ENCODE measurements at regions not wholly inside any gene's neighbourhood (a gene's known extent, or its start where the extent isn't known, plus 50 kb on each side); places are given as distances from the start of the nearest gene placed in this dataset.
A peak's percentile ranks its signal among the peaks of the same experiment; 100 is the strongest.

- no peak overlapping the region for H3K4me3 ChIP-seq
- H4K20me1 ChIP-seq = no peaks in the 10 kb centered on the region
- no peak overlapping the region for H3K9ac ChIP-seq
- H3K4me1 ChIP-seq = no peaks in the 10 kb centered on the region
- no peaks in the 10 kb centered on the region for H3K27me3 ChIP-seq
- H3K4me2 ChIP-seq = no peak overlapping the region
- H3K27ac ChIP-seq = no peak overlapping the region
- no peak for TF ChIP-seq Cebpa-rat (IDR thresholded peaks at IDR 0.05)
- no peaks in the 10 kb centered on the region for H3K36me3 ChIP-seq
- H3K9me3 ChIP-seq (replicated peaks in 1 of 11) = no peaks in the 10 kb centered on the region
These were observed 462.8 kb upstream of the ZNF462 start for GRCh38 chr9:106400170-106400569.

- H3K4me1 ChIP-seq = no peaks in the 10 kb centered on the region
- H3K9me3 ChIP-seq (replicated peaks in 1 of 11) = no peaks in the 10 kb centered on the region
- H3K27ac ChIP-seq = no peak overlapping the region
- no peak overlapping the region for H3K4me3 ChIP-seq
- H3K36me3 ChIP-seq = no peaks in the 10 kb centered on the region
- no peak overlapping the region for H3K4me2 ChIP-seq
- no peak overlapping the region for H3K9ac ChIP-seq
- TF ChIP-seq Cebpa-rat (IDR thresholded peaks at IDR 0.05) = no peak
- H3K27me3 ChIP-seq = no peaks in the 10 kb centered on the region
- H4K20me1 ChIP-seq = no peaks in the 10 kb centered on the region
These were observed 462.0 kb upstream of the ZNF462 start for GRCh38 chr9:106400950-106401349.

- H3K9ac ChIP-seq = no peak overlapping the region
- no peaks in the 10 kb centered on the region for H4K20me1 ChIP-seq
- H3K27me3 ChIP-seq = no peaks in the 10 kb centered on the region
- no peaks in the 10 kb centered on the region for H3K9me3 ChIP-seq (replicated peaks in 1 of 11)
- H3K36me3 ChIP-seq = no peaks in the 10 kb centered on the region
- H3K4me1 ChIP-seq = no peaks in the 10 kb centered on the region
- H3K4me2 ChIP-seq = no peak overlapping the region
- no peak overlapping the region for H3K4me3 ChIP-seq
- no peak for TF ChIP-seq Cebpa-rat (IDR thresholded peaks at IDR 0.05)
- H3K27ac ChIP-seq = no peak overlapping the region
These were observed 459.9 kb upstream of the ZNF462 start for GRCh38 chr9:106403081-106403480.

GRCh38 chr9:106404137-106404536 lies 458.8 kb upstream of the ZNF462 start:
- TF ChIP-seq Cebpa-rat (IDR thresholded peaks at IDR 0.05) = no peak

GRCh38 chr9:106405871-106406435 lies 457.0 kb upstream of the ZNF462 start:
- H3K4me1 ChIP-seq = no peaks in the 10 kb centered on the region
- TF ChIP-seq Cebpa-rat (IDR thresholded peaks at IDR 0.05) = no peak
- H3K9ac ChIP-seq = no peak overlapping the region
- no peak overlapping the region for H3K4me3 ChIP-seq
- H3K27ac ChIP-seq = no peak overlapping the region
- H3K4me2 ChIP-seq = no peak overlapping the region
- no peaks in the 10 kb centered on the region for H3K27me3 ChIP-seq
- no peaks in the 10 kb centered on the region for H4K20me1 ChIP-seq
- no peaks in the 10 kb centered on the region for H3K36me3 ChIP-seq
- no peaks in the 10 kb centered on the region for H3K9me3 ChIP-seq (replicated peaks in 1 of 11)

More at GRCh38 chr9:106404137-106404536, 458.8 kb upstream of the ZNF462 start:
- no peak overlapping the region for H3K27ac ChIP-seq
- H3K36me3 ChIP-seq = no peaks in the 10 kb centered on the region
- H3K9ac ChIP-seq = no peak overlapping the region
- H3K4me1 ChIP-seq = no peaks in the 10 kb centered on the region
- no peaks in the 10 kb centered on the region for H4K20me1 ChIP-seq
- H3K4me3 ChIP-seq = no peak overlapping the region
- H3K4me2 ChIP-seq = no peak overlapping the region
- no peaks in the 10 kb centered on the region for H3K9me3 ChIP-seq (replicated peaks in 1 of 11)
- no peaks in the 10 kb centered on the region for H3K27me3 ChIP-seq

- no peak overlapping the region for H3K9ac ChIP-seq
- H3K36me3 ChIP-seq = no peaks in the 10 kb centered on the region
- H3K4me2 ChIP-seq = no peak overlapping the region
- no peak overlapping the region for H3K27ac ChIP-seq
- no peaks in the 10 kb centered on the region for H3K27me3 ChIP-seq
- no peak overlapping the region for H3K4me3 ChIP-seq
- H3K9me3 ChIP-seq (replicated peaks in 1 of 11) = no peaks in the 10 kb centered on the region
- no peaks in the 10 kb centered on the region for H3K4me1 ChIP-seq
- TF ChIP-seq Cebpa-rat (IDR thresholded peaks at IDR 0.05) = no peak
- no peaks in the 10 kb centered on the region for H4K20me1 ChIP-seq
These were observed 448.9 kb upstream of the ZNF462 start for GRCh38 chr9:106414042-106414441.

GRCh38 chr9:106417685-106418084 lies 445.3 kb upstream of the ZNF462 start:
- Histone ChIP-seq H3K4me1 (peaks cover 0 to 19% (median 4%) of the 10 kb centered on the region in 10 experiments; a peak in 10 of 20 replicates), H3K4me2 (no peak overlapping the region), H3K4me3 (no peak overlapping the region), H4K20me1 (no peaks in the 10 kb centered on the region), H3K9ac (no peak overlapping the region), H3K9me3 (replicated peaks in 1 of 11) (no peaks in the 10 kb centered on the region), H3K36me3 (no peaks in the 10 kb centered on the region), H3K27ac (no peak overlapping the region), H3K27me3 (no peaks in the 10 kb centered on the region)
- no peak for TF ChIP-seq Cebpa-rat (IDR thresholded peaks at IDR 0.05)

- H3K4me2 ChIP-seq = no peak overlapping the region
- no peaks in the 10 kb centered on the region for H3K27me3 ChIP-seq
- no peaks in the 10 kb centered on the region for H4K20me1 ChIP-seq
- no peaks in the 10 kb centered on the region for H3K9me3 ChIP-seq (replicated peaks in 1 of 11)
- no peak for TF ChIP-seq Cebpa-rat (IDR thresholded peaks at IDR 0.05)
- H3K27ac ChIP-seq = no peak overlapping the region
- H3K4me3 ChIP-seq = no peak overlapping the region
- no peak overlapping the region for H3K9ac ChIP-seq
- no peaks in the 10 kb centered on the region for H3K36me3 ChIP-seq
- H3K4me1 ChIP-seq = peaks cover 0 to 19% (median 4%) of the 10 kb centered on the region in 10 experiments; a peak in 10 of 20 replicates
These were observed 443.1 kb upstream of the ZNF462 start for GRCh38 chr9:106419829-106420228.

GRCh38 chr9:106420511-106420944 lies 442.4 kb upstream of the ZNF462 start:
- Histone ChIP-seq H3K27ac (no peak overlapping the region), H3K27me3 (no peaks in the 10 kb centered on the region), H3K4me3 (no peak overlapping the region), H3K36me3 (no peaks in the 10 kb centered on the region), H3K9ac (no peak overlapping the region), H3K9me3 (replicated peaks in 1 of 11) (no peaks in the 10 kb centered on the region), H3K4me1 (peaks cover 0 to 19% (median 4%) of the 10 kb centered on the region in 10 experiments; a peak in 10 of 20 replicates), H3K4me2 (peak overlapping the region in 5 of 11 experiments; percentile 25 to 62 (median 48); a peak in 8 of 22 replicates), H4K20me1 (no peaks in the 10 kb centered on the region)
- TF ChIP-seq Cebpa-rat (IDR thresholded peaks at IDR 0.05) = no peak

- TF ChIP-seq Cebpa-rat (IDR thresholded peaks at IDR 0.05) = no peak
These were observed 441.2 kb upstream of the ZNF462 start for GRCh38 chr9:106421772-106422171.

More at GRCh38 chr9:106421772-106422171, 441.2 kb upstream of the ZNF462 start:
- no peak overlapping the region for H3K4me3 ChIP-seq
- H3K4me1 ChIP-seq = peaks cover 0 to 19% (median 4%) of the 10 kb centered on the region in 10 experiments; a peak in 10 of 20 replicates
- no peaks in the 10 kb centered on the region for H3K36me3 ChIP-seq
- peak overlapping the region in 1 of 11 experiments; percentile 36; a peak in 4 of 22 replicates for H3K4me2 ChIP-seq
- H3K9ac ChIP-seq = no peak overlapping the region
- H4K20me1 ChIP-seq = no peaks in the 10 kb centered on the region
- no peaks in the 10 kb centered on the region for H3K9me3 ChIP-seq (replicated peaks in 1 of 11)
- no peak overlapping the region for H3K27ac ChIP-seq
- no peaks in the 10 kb centered on the region for H3K27me3 ChIP-seq

All from BLaER1 treated with 17β-estradiol and CSF1 and Interleukin-3, amounts not matched to agents 10 nM and 100 nM (cell line).